ENCODE measurements at regions not wholly inside any gene's neighbourhood (a gene's known extent, or its start where the extent isn't known, plus 50 kb on each side); places are given as distances from the start of the nearest gene placed in this dataset.
A peak's percentile ranks its signal among the peaks of the same experiment; 100 is the strongest.

DNA sequence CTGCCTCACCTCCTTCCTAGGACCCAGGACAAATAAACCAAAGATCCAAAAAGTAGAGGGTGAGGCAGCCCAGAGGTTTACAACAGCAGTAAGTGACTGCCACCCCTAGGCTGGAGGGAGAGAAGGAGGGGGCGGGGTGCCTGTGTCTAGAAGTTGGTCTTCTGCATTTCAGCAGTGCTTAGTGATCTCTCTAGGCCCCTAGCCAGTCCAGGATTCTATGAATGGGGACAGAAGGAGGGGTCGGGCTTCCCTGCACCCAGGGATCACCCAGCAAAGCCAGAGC, 62.8 kb upstream of the KDM7A start:
- no peak for DNase-seq

DNA sequence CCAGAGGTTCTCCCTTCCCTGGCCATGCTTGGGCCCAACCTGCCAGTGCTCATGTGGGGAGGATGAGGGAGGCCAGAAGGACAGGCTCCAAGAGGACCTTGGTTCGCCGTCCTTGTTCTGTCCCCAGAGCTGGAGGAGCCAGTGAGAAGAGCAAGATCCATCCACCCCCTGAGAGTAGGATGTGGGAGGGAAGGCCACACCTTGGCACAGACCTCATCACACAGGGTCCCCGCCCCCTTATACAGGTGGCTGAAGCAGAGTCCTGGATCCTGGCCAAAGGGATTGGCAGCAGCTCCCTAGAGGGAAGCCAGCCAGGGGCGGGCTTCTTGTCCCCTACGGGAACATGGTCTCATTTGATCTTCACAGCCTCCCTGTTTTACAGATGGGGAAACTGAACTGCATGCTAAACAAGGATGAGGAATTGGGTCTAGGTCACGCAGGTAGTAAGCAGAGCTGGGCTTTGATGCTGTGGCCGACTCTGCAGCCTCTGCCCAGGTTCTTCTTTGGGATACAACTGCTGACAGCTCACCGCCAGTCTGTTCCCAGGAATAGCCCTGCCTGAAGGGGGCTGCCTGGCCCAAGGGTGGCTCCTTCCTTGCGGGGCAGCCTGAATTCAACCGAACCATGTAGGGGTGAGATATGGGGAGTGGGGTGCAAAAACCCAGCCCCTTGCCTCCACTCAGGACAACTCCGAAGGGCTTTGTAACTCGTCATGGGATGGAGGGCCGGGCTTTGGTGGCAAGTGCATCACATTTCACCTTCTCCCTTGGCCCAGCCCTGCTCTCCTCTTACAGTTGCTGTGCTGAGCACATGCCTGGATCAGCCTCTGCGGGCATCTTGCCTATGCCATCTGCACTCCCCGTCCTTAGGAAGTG, 62.2 kb upstream of the KDM7A start:
- no peak for DNase-seq

DNA sequence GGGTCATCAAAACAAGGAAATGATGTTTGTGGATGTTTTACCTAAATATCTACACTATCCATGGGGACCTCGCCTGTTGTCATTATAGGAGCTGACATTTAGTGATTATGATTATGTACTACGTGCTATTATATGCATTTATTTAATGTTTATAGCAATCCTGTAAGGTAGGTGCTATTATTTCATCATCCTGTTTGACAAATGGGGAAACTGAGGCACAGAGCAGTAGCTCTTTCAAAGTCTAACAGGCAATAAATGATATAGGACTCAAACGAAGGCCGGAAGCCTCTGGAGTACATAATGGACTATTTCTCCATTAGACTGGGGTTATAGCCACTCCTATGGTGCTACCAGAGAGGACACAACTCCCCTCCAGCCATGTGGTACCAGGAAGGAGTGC, 60.6 kb upstream of the KDM7A start:
- no peak for DNase-seq

DNA sequence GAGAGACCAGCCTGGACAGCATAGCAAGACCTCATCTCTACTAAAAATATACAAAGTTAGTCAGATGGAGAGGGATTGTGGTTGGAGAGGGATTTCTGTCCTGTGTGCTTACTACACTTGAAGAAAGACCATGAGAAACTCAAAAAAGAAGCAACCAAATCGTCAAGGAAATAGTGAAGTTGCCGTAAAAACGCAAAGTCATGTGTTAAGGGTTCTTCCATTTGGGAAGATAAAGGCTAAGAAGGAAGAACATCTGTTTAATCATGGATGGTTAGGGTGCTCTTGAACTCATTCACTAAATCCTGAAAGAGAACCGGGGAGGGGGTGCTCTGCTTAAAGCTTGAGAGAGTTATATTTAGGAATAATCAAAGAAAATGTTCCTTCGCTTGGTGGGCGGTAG, 59.8 kb upstream of the KDM7A start:
- DNase-seq: no peak

DNA sequence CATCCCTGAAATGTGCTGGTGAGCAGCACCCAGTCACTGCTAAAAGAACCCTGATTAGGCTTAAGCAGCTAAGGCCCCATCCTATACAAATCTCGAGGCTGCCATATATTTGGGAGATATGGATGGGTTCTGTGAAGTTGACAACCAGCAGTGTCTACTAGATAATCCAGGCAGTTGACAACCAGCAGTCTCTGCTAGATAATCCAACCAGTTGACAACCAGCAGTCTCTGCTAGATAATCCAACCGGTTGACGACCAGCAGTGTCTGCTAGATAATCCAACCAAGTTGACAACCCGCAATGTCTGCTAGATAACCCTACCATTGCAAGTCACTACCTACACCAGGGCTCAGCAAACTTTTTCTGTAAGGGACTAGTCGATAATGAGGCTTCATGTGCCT, 58.3 kb upstream of the KDM7A start:
- DNase-seq: no peak

DNA sequence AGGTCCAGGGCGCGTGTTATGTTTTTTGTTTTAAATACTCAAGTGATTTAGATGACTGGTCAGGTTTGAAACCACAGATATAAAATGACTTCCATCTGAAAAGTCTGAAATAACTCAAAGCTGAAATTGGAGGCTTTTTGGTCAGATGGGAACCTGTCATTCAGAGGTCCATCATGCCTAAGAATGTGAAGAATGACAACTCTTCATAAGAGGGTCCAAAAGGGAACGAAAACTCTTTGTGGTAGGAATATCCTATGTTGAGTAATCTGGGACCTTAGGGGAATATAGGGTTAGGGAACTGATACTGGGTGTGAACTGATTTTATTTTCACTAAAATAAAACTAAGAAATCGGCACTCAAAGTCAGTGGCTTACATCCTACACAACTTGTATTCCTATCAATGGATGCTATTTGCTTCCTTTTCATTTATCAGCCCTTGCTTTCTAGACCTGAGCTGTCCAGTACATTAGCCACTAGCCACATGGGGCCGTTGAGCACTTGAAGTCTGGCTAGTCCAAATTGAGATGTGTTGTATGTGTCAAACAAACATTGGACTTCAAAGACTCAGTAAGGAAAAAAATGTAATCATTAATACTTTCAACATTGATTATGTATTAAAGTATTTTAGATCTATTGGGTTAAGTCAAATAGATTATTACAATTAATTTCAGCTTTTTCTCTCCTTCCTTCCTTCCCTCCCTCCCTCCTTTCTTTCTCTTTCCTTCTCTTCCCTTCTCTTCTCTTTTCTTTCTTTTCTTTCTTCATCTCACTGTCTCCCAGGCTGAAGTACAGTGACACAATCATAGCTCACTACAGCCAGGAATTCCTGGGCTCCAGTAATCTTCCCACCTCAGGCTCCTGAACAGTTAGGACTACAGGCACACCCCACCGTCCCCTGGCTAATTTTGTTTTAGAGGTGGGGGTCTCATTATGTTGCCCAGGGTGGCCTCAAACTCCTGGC, 56.5 kb upstream of the KDM7A start:
- DNase-seq: no peak

DNA sequence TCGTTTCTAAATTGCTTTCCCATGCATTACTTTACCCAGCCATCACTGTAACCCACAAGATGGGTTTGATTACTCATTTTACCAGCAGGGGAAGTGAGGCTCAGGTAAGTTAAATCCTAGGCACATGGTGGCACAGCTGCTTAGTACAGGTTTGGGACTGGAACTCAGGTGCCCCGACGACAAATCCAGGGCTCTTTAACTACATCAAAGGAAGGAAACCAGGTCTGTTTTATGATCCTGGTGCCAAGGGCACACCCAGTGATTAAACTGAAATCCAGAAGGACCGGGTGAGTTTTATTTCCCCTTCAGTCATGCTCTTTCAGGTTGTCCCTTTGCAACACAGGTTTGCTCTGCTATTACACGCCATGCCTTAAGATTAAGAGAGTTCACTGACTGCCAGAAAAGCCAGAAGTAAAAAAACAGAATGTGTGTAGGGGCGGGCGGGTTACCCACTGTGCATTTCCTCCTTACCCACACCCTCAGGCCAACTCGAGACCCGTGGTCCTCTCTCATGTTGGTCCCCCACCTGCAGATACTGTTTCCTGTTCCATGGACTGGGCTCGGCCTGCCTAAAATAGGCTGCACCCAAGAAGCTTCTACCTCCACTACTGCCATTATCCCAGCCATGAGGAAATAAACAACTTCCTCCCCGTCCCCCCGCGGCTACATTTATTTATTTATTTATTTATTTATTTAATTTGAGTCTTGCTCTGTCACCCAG, 55.1 kb upstream of the KDM7A start:
- peak; percentile 53 for DNase-seq

DNA sequence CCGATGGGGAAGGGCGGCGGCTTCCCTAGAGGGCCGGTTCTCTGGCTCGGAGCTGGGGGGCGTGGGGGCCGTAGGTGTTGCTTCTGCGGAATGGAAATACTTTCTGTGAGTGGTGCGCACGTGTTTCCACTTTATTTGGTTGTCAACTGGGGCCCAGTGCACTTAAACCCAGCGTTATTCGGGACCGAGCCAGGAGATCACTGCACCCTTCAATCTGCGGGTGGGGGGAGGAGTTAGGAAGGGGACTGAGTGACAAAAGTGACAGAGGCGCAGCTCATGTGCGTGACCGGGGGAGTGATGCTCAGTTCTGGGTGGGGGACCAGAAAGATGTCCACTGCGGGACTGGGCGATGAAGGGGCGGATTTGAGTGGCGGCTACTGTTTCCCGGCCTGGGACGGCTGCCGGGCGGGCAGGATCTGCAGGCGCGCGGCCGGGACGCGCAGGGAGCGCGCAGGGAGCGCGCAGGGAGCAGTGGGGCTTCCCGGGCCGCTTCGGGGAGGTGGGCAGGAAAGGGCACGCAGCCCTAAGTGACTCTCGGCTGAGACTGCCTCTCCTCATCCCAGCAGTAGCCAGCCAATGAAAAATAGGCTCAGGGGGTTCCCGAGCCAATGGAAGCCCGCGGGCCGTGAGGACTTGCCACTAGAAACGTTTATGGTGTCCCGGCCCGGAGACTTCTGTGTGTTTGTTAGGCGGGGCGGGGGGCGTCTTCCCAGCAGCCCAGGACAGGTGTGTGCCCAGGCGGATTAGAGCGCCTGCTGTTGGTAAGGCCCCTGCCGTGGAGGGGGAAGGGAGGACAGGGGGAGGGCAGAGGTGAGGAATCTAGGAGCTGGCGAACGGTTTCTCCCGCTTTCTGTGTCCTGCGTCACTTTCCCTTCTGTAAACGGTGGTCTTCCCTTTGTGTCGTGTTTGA, 54.3 kb upstream of the KDM7A start:
- DNase-seq: peak; percentile 64

DNA sequence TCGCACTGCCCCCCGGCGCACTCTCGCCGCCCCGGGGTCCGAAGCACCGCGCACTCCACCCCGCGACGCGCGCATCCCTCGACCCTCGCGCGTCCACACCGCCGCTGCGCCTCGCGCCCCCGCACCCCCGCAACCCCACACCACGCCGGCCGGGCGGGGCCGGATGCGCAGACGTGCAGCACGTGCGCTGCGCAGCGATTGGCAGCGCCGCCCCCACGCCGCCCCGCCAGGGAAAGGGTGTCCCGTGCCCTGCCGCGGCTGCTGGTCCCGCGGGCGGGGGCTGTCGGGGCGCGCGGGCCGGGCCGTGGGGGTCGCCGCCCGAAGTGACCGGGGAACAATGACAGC, 53.7 kb upstream of the KDM7A start:
- peak; percentile 76 for DNase-seq

DNA sequence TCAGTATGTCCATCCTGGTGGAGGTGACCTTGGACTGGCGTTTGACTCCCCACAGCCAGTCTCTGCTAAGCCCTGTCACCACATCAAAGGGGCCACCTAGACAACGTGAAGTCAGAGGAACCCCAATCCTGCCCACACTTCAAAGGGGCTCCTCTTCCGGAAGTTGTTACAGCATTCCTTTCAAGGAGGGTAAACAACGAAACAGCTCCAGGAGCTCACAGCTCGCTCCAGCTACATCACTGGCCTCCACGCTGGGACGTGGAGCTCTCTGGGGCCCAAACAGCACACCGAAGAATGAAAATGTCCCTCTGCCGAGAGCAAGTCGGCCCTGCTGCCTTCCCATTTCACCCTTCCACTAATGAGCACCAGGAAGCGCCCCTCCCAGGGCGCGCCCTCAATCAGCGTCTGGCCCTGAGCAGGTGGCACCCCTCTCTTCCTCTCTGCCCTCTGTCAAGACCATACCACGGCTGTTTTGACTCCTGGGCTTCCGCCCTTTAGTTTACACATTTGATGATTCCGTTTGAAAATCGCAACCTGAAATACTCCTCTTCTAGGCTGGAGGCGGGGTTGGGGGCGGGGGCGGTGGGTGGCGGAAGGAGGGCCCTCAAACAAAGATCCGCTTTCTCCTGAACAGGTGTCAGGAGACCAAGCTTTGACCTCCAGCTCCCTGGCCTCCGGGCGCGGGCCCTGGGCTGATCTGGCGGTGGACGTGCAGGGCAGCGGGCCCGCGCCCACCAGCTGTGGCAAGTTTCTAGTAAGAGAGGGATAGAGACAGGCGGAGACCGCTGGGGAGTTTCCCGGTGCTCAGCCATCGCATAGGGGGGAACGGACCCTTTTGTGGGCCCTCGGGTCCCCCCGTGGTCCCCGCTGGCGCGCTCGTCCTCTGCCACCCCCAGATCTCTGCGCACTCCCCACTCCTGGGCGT, 53.1 kb upstream of the KDM7A start:
- peak; percentile 84 for DNase-seq

DNA sequence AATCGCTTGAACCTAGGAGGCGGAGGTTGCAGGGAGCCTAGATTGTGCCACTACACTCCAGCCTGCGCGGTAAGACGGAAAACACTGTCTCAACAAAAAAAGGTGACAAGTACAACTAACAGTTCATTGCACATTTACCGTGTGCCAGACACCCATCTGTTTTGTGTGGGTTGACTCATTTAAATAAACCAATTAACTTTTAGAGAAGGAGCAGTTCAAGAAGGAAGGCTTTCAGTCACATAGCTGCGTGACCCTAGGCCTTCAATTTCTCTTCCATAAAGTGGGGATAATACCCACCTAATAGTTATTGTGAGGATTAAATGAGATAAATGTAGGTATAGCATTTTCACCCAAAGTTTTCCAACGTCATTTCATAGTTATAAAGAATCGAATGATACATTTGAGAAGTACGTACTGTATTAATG, 52.3 kb upstream of the KDM7A start:
- DNase-seq: peak; percentile 44
